ENCODE measurements at regions not wholly inside any gene's neighbourhood (a gene's known extent, or its start where the extent isn't known, plus 50 kb on each side); places are given as distances from the start of the nearest gene placed in this dataset.

DNA sequence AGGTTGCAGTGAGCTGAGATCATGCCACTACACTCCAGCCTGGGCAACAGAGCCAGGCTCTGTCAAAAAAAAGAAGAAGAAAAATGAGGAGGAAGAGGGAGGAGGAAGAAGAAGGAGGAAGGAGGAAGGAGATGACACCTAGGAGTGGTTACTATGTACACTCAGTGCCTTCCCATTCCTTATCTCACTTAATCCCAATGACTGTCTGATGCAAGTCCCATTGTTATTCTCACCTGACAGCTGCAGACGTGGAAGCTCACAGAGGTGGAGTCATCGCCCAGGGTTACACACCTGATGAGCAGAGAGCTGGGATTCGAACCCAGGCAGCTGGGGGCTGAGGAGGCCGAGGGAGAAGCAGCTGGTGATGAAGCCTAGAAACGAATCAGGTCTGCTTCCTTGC lies 258.8 kb downstream of the SNX10 start:
- TF ChIP-seq, protein P1, sequence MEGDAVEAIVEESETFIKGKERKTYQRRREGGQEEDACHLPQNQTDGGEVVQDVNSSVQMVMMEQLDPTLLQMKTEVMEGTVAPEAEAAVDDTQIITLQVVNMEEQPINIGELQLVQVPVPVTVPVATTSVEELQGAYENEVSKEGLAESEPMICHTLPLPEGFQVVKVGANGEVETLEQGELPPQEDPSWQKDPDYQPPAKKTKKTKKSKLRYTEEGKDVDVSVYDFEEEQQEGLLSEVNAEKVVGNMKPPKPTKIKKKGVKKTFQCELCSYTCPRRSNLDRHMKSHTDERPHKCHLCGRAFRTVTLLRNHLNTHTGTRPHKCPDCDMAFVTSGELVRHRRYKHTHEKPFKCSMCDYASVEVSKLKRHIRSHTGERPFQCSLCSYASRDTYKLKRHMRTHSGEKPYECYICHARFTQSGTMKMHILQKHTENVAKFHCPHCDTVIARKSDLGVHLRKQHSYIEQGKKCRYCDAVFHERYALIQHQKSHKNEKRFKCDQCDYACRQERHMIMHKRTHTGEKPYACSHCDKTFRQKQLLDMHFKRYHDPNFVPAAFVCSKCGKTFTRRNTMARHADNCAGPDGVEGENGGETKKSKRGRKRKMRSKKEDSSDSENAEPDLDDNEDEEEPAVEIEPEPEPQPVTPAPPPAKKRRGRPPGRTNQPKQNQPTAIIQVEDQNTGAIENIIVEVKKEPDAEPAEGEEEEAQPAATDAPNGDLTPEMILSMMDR (conservative IDR thresholded peaks at IDR 0.05 in 1 of 2, IDR thresholded peaks at IDR 0.05 in 1 of 2; ENCODE audit: extremely low read depth in 1 of 2, insufficient read depth in 1 of 2, low read depth in 1 of 2, low read length in 2 of 2): no peak
- TF ChIP-seq EZH2 (IDR thresholded peaks at IDR 0.05; ENCODE audit: borderline replicate concordance, low read length): no peak
